Keratinocyte (primary cell): ENCODE measurements at regions not wholly inside any gene's neighbourhood (a gene's known extent, or its start where the extent isn't known, plus 50 kb on each side); places are given as distances from the start of the nearest gene placed in this dataset.

ENCODE experiments used
- DNase-seq: peaks from one replicate; pipeline ENCODE4 v3.0.0-alpha.2; 2011; ENCODE audit warnings: low read depth, missing footprints, low spot score
- FAIRE-seq: peaks from 2 replicates; lab custom pipeline; 2011; peaks lifted over from hg19 to GRCh38; lab: Jason Lieb, UNC
- H2AFZ ChIP-seq: 2 replicates; pipeline ENCODE4 v1.6.0; 2012; ENCODE audit warnings: low read length, control low read depth, inconsistent platforms; ENCODE audit not compliant: control insufficient read depth
- H3K27ac ChIP-seq: 2 replicates; pipeline ENCODE4 v1.5.1; 2011; ENCODE audit warnings: low read length; ENCODE audit not compliant: control insufficient read depth, insufficient read depth
- H3K27me3 ChIP-seq: 3 replicates; pipeline ENCODE4 v1.6.0; 2011; ENCODE audit warnings: low read length; ENCODE audit not compliant: control insufficient read depth, insufficient read depth; ENCODE audit errors: extremely low read depth
- H3K36me3 ChIP-seq, 2 experiments: 2 replicates in 1 of 2; 3 replicates in 1 of 2; pipeline ENCODE4 v1.5.1; 2011; ENCODE audit warnings: low read length in 2 of 2, mild to moderate bottlenecking in 1 of 2; ENCODE audit not compliant: control insufficient read depth in 2 of 2, insufficient read depth in 2 of 2; ENCODE audit errors: extremely low read depth in 1 of 2
- H3K4me1 ChIP-seq: 3 replicates; pipeline ENCODE4 v1.5.1; 2011; ENCODE audit warnings: low read length; ENCODE audit not compliant: control insufficient read depth, insufficient read depth; ENCODE audit errors: extremely low read depth
- H3K4me2 ChIP-seq: 3 replicates; pipeline ENCODE4 v1.6.0; 2011; ENCODE audit warnings: low read depth, low read length; ENCODE audit not compliant: control insufficient read depth, insufficient read depth; ENCODE audit errors: extremely low read depth
- H3K4me3 ChIP-seq, 3 experiments: fragments of 200-600 bp in 1 of 3; sonication (generic) in 1 of 3; 2 replicates in 2 of 3; 3 replicates in 1 of 3; pipeline ENCODE4 v1.5.1; 2011 to 2016; ENCODE audit warnings: low read length in 3 of 3, mild to moderate bottlenecking in 3 of 3, control low read depth in 2 of 3, inconsistent platforms in 1 of 3, low read depth in 1 of 3, mixed read lengths in 1 of 3, mixed run types in 1 of 3, moderate library complexity in 1 of 3; ENCODE audit not compliant: control insufficient read depth in 2 of 3, insufficient read depth in 2 of 3; ENCODE audit errors: extremely low read depth in 1 of 3
- H3K79me2 ChIP-seq: 2 replicates; pipeline ENCODE4 v1.6.0; 2012; ENCODE audit warnings: low read length; ENCODE audit not compliant: control insufficient read depth, insufficient read depth
- H3K9ac ChIP-seq: 3 replicates; pipeline ENCODE4 v1.6.0; 2011; ENCODE audit warnings: low read length; ENCODE audit not compliant: control insufficient read depth, insufficient read depth; ENCODE audit errors: extremely low read depth
- H3K9me1 ChIP-seq: 3 replicates; pipeline ENCODE4 v1.6.0; 2011; ENCODE audit warnings: low read length; ENCODE audit not compliant: control insufficient read depth, insufficient read depth; ENCODE audit errors: extremely low read depth
- H3K9me3 ChIP-seq: 2 replicates; pipeline ENCODE4 v1.5.1; 2012; ENCODE audit warnings: low read depth, low read length; ENCODE audit not compliant: control insufficient read depth
- H4K20me1 ChIP-seq: 3 replicates; pipeline ENCODE4 v1.6.0; 2011; ENCODE audit warnings: low read length; ENCODE audit not compliant: control insufficient read depth, insufficient read depth; ENCODE audit errors: extremely low read depth
- EZH2 ChIP-seq: IDR thresholded peaks from one replicate; pipeline ENCODE4 v1.6.1; 2012; ENCODE audit warnings: inconsistent platforms, mild to moderate bottlenecking, low read length, moderate library complexity
- dilution Hi-C: fragments of 300-500 bp; cut with MboI; formaldehyde crosslinking; loops from one replicate; pipeline ENCODE4 v1.7.0; 2020; ENCODE audit warnings: low sequenced_read_pairs; ENCODE audit not compliant: extremely low pct_ligation_motif_present
- TF ChIP-seq, protein P1 (sequence below), 3 experiments: IDR thresholded peaks in 1 of 3; conservative IDR thresholded peaks in 1 of 3; optimal IDR thresholded peaks in 1 of 3; 2 replicates in 2 of 3; 3 replicates in 1 of 3; pipeline versions ENCODE3 to v1.5.1; 2011; ENCODE audit warnings: low read length in 3 of 3, mild to moderate bottlenecking in 3 of 3, moderate library complexity in 2 of 3, control low read depth in 1 of 3, inconsistent platforms in 1 of 3; ENCODE audit not compliant: insufficient read depth in 2 of 3; ENCODE audit errors: extremely low read depth in 1 of 3

DNA sequence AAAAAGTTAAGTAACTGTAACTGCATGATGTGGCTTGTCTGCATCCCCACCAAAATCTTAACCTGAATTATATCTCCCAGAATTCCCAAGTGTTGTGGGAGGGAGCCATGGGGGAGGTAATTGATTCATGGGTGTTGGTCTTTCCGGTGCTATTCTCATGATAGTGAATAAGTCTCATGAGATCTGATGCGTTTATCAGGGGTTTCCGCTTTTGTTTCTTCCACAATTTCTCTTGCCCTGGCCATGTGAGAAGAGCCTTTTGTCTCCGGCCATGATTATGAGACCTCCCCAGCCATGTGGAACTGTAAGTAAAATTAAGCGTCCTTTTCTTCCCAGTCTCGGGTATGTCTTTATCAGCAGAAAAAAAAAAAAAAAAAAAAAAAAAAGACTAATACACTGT lies 385.8 kb downstream of the SLITRK1 start:
- no peak for TF ChIP-seq EZH2
- TF ChIP-seq, protein P1, sequence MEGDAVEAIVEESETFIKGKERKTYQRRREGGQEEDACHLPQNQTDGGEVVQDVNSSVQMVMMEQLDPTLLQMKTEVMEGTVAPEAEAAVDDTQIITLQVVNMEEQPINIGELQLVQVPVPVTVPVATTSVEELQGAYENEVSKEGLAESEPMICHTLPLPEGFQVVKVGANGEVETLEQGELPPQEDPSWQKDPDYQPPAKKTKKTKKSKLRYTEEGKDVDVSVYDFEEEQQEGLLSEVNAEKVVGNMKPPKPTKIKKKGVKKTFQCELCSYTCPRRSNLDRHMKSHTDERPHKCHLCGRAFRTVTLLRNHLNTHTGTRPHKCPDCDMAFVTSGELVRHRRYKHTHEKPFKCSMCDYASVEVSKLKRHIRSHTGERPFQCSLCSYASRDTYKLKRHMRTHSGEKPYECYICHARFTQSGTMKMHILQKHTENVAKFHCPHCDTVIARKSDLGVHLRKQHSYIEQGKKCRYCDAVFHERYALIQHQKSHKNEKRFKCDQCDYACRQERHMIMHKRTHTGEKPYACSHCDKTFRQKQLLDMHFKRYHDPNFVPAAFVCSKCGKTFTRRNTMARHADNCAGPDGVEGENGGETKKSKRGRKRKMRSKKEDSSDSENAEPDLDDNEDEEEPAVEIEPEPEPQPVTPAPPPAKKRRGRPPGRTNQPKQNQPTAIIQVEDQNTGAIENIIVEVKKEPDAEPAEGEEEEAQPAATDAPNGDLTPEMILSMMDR (optimal IDR thresholded peaks at IDR 0.05 in 1 of 3, IDR thresholded peaks at IDR 0.05 in 1 of 3, conservative IDR thresholded peaks at IDR 0.05 in 1 of 3; ENCODE audit: extremely low read depth in 1 of 3, insufficient read depth in 2 of 3, low read length in 3 of 3) = no peak
- DNase-seq (no peak), FAIRE-seq (no peak)
- H3K27ac ChIP-seq = no peak overlapping the region
- H3K27me3 ChIP-seq = no peaks in the 10 kb centered on the region
- no peak overlapping the region for H3K4me2 ChIP-seq
- H3K36me3 ChIP-seq = no peaks in the 10 kb centered on the region
- H3K9me1 ChIP-seq = no peaks in the 10 kb centered on the region
- H3K79me2 ChIP-seq = no peaks in the 10 kb centered on the region
- H3K4me1 ChIP-seq = no peaks in the 10 kb centered on the region
- H3K9ac ChIP-seq = no peak overlapping the region
- no peaks in the 10 kb centered on the region for H4K20me1 ChIP-seq
- no peak overlapping the region for H3K4me3 ChIP-seq
- dilution Hi-C loops = no loop called here
- H3K9me3 ChIP-seq = no peaks in the 10 kb centered on the region
- no peak overlapping the region for H2AFZ ChIP-seq

DNA sequence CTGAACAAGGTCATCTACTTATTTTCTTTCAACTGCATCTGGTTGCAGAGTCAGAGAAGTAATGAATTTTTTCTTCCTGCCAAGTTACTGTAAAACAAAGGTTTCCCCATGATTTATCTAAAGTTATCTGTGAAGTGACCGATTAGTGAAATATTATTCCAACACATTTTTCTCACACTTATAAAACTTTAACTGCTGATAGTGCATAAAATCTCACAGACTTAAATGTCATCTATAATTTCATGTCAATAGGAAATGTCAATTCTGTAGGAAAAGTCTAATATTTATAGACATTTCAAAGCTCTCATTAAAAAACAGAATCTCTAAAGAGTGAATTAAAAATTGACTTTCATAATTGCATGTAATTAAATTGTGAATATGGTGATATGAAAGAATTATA lies 397.2 kb downstream of the SLITRK1 start:
- Histone ChIP-seq H3K4me3 (no peak overlapping the region), H3K4me2 (no peak overlapping the region), H3K9me1 (no peaks in the 10 kb centered on the region), H3K27ac (no peak overlapping the region), H3K36me3 (no peaks in the 10 kb centered on the region), H3K79me2 (no peaks in the 10 kb centered on the region), H4K20me1 (no peaks in the 10 kb centered on the region), H3K4me1 (no peaks in the 10 kb centered on the region), H3K27me3 (no peaks in the 10 kb centered on the region), H3K9ac (no peak overlapping the region), H2AFZ (no peak overlapping the region), H3K9me3 (no peaks in the 10 kb centered on the region)
- no peak for DNase-seq
- FAIRE-seq = no peak
- TF ChIP-seq, protein P1 (optimal IDR thresholded peaks at IDR 0.05 in 1 of 3, IDR thresholded peaks at IDR 0.05 in 1 of 3, conservative IDR thresholded peaks at IDR 0.05 in 1 of 3; ENCODE audit: extremely low read depth in 1 of 3, insufficient read depth in 2 of 3, low read length in 3 of 3) = no peak
- TF ChIP-seq EZH2 = no peak
- dilution Hi-C loops = no loop called here
